Sigmoid colon (tissue), 6 donors: ENCODE measurements at regions not wholly inside any gene's neighbourhood (a gene's known extent, or its start where the extent isn't known, plus 50 kb on each side); places are given as distances from the start of the nearest gene placed in this dataset.
"Not testable (repeated sequence)": the region's sequence is repeated elsewhere in the genome, so short reads cannot be mapped to it uniquely, and the experiment has no call there.

Experiments
- DNase-seq: peaks from one replicate; pipeline ENCODE4 v3.0.0-alpha.2; 2019
- H3K27ac ChIP-seq, 4 donors: fragments of 200-600 bp; sonication (generic); one replicate each; pipeline ENCODE4 v1.5.1; 2016 to 2019; ENCODE audit warnings: mild to moderate bottlenecking in 1 of 4
- H3K27me3 ChIP-seq, 3 donors: fragments of 200-600 bp; sonication (generic); one replicate each; pipeline ENCODE4 v1.5.1; 2019; ENCODE audit warnings: mild to moderate bottlenecking in 1 of 3
- H3K36me3 ChIP-seq, 4 donors: fragments of 200-600 bp; sonication (generic); one replicate each; pipeline ENCODE4 v1.5.1; 2016 to 2019
- H3K4me1 ChIP-seq, 4 donors: fragments of 200-600 bp; sonication (generic); one replicate each; pipeline ENCODE4 v1.5.1; 2017 to 2019
- H3K4me3 ChIP-seq, 4 donors: fragments of 200-600 bp; sonication (generic); one replicate each; pipeline ENCODE4 v1.5.1; 2017 to 2019; ENCODE audit warnings: mild to moderate bottlenecking in 2 of 4, moderate library complexity in 1 of 4
- H3K9me3 ChIP-seq, 4 donors: fragments of 200-600 bp in 3 of 4; sonication (generic) in 3 of 4; one replicate each; pipeline versions ENCODE4 v1.5.1 to v1.6.1; 2013 to 2019
- WGBS, 2 donors: extraction: QIAGEN DNeasy Blood & Tissue Kit; methylation state at CpG; one replicate each; pipeline ENCODE4 v1.1.7; 2013; 5-methylcytosine and 5-hydroxymethylcytosine counted together
- intact Hi-C: fragments of 100-400 bp; cut with DNase I; formaldehyde crosslinking; loops from one replicate; pipeline ENCODE4 v1.15.1; 2023
- donor health status: healthy with polysubstance abuse.
- donor health status: healthy.

DNA sequence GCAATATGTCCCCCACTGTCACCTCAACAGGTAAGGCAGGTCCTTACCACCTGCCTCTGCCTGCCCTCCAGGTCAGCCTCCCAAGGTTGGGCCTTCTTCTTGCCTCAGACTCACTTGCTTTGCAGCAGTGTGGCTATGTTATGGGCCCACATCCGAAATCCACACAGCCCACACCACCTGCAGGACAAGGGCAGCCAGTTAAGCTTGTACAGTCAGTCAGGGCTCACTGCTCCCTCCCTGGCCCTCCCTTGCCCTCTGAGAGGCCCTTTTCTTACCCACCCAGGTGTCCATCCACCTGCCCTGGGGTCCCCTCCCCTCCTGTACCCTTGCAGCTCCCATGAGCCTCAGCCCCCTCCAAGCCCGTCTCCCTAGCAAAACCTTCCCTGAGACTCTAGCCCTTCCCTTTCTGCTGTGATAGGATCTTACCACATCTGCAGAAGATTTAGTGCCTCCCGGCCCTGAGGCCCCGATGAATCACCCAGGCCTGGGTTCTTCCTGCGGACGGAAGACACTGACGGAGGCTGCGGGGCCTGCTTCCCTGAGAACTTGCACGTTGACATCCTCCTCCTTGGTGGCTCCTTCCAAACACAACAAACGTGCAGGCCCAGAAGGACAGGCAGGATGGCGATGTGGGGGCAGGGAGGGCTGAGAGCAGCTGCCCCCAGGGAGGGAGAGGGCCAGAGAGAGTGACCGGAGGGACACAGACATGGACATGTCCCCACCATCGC is 5466.2 kb upstream of the TPTE start:
- intact Hi-C loops = not testable (repeated sequence)

DNA sequence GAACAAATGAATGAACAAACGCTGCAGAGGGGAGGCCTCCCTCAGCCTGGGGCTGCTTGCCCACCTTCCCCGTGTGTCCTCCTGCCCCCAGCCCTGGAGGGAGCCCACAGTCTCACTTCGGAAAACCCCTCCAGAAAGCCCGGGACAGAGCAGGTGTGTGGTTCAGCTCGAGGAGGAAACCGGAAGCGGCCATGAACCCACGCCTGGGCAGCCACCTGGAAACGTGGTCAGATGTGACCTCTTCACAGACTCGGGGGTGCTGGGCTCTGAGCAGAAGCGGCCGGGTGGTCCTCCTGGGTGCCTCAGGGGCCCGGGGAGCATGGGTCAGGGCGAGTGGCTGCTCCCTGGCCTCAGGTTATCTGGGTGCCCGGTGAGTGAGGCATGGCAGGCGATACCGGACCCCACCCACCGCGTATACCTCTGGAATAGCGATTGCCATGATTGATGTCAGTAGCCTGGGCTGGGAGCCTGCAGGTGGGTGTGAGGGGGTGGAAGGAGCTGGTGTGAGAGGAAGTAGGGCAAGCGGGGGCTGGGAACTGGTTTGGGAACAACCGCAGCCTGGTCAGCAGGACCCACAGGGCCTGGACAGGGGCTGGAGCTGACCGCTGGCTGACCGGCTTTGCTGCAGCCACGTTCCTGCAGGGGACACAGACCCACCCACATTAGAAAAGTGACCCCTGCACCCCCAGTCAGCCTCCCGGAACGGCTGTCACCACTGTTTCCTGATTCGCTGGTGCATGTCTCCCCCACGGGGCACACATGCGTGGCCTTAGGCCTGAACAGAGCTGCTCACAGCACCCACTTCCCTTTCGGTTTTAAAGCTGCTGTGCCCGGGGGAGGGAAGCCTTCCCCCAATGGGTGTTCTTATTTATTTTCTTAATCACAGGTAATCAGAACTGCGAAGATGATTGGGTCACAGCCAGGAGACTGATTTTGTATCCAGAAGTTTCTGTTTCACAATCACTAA is 5465.1 kb upstream of the TPTE start:
- whole genome bisulfite sequencing, 2 donors = no CpG with 5 or more reads among the region's 33 CpGs
- H3K36me3 ChIP-seq, H3K4me3 ChIP-seq, DNase-seq, H3K4me1 ChIP-seq, H3K9me3 ChIP-seq, H3K27me3 ChIP-seq, intact Hi-C loops, H3K27ac ChIP-seq: not testable (repeated sequence)

More for the DNA sequence above, 5466.2 kb upstream of the TPTE start:
- H3K9me3 ChIP-seq, H3K4me1 ChIP-seq, H3K36me3 ChIP-seq, H3K27me3 ChIP-seq, H3K27ac ChIP-seq, DNase-seq, H3K4me3 ChIP-seq: not testable (repeated sequence)
- WGBS, 2 donors = 33% methylated on average over 5 of the region's 13 CpGs; no CpG with 5 or more reads in 1 of the 2 donors

DNA sequence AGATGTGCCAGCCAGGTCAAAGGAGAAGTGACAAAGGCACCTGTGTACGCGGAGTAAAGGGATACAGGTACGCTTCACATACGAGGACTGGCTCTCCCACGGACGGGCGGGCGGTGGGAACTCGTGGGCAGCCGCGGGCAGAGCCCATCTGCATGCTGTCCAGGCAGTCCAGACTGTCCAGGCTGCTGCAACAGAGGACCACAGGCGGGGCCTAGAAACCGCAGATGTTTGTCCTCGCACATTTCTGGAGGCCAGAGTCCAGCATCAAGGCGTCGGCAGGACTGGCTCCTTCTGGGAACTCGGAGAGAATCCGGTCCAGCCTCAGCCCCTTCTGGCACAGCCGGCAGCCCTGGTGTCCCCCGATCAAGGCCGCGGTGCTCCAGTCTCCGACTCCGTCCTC is 5464.3 kb upstream of the TPTE start:
- H3K4me1 ChIP-seq, DNase-seq, H3K27me3 ChIP-seq, H3K4me3 ChIP-seq, H3K9me3 ChIP-seq, H3K27ac ChIP-seq, H3K36me3 ChIP-seq, intact Hi-C loops: not testable (repeated sequence)
- WGBS, 2 donors = no CpG with 5 or more reads among the region's 24 CpGs

DNA sequence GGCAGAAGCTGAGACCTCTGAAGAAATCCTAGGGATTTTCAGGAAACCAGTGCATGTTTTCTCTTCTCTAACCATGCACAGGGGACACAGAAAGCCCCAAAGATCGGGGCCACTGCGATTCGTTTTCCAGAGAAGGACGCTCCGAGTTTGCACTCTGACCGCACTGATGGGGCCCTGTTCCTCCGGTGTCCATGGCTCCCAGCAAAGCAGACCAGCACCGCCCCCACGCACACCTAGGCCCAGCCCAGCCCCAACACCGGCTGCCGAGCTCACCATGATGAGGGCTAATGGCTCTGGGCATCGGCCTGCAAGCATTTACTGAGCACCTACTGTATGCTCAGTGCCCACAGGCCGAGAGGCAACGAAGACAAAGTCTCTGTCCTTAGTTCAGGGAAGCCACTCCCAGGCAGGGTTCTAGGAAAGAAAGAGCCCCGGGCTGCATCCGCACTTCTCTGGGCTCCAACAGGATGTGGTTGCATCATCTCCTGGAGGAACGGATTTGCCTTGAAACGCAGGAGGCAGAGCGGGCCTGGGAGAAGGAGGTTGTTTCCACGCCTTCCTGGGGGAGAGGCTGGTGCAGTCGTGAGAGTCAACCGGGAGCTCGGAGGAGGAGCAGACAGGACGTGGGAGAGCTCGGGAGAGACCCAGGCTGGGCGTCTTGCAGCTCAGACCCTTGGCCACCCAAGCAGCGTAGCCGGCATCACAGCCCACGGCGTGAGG is 5460.9 kb upstream of the TPTE start:
- H3K9me3 ChIP-seq, H3K27me3 ChIP-seq, H3K4me3 ChIP-seq, H3K36me3 ChIP-seq, intact Hi-C loops, H3K4me1 ChIP-seq, H3K27ac ChIP-seq, DNase-seq: not testable (repeated sequence)
- no CpG with 5 or more reads among the region's 30 CpGs for WGBS, 2 donors

DNA sequence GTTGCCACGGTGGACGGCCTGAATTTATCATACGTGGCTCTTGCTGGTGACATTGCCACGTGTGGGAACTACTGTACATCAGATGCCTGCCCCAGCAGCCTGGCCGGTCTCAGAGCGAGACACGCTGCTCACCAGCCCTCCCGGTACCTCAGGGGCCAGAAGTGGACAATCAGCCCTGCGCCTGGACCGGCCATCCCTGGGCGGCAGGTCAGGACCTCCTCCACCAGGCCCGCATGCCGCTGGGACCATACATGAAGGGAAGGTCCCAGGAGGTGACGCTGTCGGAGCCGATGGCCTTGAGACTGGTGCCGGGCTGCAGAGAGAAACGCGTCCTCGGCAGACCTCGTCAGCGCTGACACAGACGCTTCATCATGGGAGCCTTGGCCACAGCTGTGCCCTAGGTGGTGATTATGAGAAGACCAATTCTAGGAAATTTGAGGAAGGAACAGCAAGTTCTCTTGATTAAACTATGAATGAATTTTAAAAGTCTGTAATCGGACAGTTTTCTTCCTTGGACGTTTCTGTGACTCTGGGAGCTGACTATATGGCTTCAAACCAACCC is 5456.7 kb upstream of the TPTE start:
- 92% methylated on average over 17 of the region's 25 CpGs; no CpG with 5 or more reads in 1 of the 2 donors for WGBS, 2 donors
- peak; percentile 17 for DNase-seq
- H3K4me3 ChIP-seq, intact Hi-C loops, H3K36me3 ChIP-seq, H3K9me3 ChIP-seq, H3K27me3 ChIP-seq, H3K4me1 ChIP-seq, H3K27ac ChIP-seq: not testable (repeated sequence)

DNA sequence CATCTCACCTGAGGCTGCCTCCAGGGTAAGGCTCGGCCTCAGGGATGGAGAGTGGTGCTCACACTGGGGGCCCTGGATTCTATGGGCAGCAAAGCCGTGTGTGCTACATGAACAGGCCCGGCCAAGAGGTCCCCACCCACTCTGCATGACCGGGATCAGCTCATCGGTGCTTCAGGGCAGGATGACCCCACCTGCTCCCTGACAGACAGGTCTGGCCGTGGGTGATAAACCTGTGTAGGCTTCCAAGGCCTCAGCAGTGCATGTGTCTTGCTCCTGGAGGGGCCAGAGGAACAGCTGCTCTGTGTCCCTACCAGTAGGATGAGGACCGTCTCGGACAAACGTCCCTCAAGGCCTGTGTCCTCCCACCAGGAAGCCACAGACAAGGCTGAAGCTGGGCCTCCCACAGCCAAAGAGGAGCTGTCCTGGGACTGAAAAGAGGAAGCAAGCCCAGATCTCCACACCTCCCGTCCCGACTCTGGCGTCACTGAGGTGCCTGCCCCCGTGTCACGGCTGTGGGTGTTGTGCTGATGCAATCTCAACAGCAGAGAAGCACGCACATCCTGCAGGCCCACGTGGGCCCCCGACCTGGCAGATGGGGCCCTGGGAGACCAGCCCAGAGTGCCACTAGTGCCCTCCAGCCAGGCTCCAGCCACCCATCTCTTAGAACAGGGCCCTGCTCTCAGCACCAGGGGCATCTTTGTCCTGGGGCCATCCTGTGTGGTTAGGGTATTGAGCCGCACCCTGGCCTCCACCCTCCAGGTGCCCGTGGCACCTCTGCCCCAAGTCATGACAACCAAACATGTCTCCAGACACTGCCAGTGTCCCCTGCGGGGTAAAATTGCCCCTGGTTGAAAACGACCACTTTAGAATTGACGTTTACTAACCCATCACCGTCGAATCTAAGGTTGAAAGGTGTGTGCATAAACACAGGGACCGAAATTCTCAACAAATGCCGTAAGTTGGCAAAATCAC is 5455.9 kb upstream of the TPTE start:
- DNase-seq = peak; percentile 66
- H3K9me3 ChIP-seq, H3K36me3 ChIP-seq, H3K27ac ChIP-seq, H3K27me3 ChIP-seq, intact Hi-C loops, H3K4me1 ChIP-seq, H3K4me3 ChIP-seq: not testable (repeated sequence)
- whole genome bisulfite sequencing, 2 donors = 73% methylated on average over 25 of the region's 26 CpGs; no CpG with 5 or more reads in 1 of the 2 donors

DNA sequence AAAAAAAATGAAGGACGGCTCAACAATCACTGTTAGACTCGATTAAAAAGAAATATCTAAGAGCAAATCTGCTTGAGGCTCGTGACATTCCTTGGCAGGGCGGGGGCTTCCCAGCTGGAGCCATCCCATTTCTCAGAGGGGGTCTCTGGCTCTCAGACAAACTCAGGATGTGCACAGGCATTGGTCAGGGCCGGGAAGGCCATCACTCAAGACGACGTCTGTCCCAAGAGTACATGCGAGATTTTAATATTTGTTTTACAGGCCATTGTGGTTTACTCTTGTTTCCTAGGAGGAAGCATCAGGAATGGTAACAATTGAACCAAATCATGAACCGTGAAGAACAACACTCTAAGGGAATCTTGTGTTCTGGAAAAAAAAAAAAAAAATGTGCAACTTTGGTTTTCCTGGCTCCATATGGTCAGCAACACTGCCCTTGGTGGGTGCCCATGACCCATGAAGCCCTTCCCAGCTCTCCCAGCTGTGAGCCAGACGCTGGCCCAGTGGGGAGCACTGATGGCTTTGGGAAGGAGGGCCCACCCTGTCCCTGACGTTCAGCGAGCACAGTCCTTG is 5454.6 kb upstream of the TPTE start:
- peak; percentile 4 for DNase-seq
- H3K36me3 ChIP-seq, H3K27ac ChIP-seq, H3K27me3 ChIP-seq, H3K9me3 ChIP-seq, H3K4me3 ChIP-seq, intact Hi-C loops, H3K4me1 ChIP-seq: not testable (repeated sequence)
- 79% methylated on average over 7 of the region's 12 CpGs; no CpG with 5 or more reads in 1 of the 2 donors for WGBS, 2 donors

DNA sequence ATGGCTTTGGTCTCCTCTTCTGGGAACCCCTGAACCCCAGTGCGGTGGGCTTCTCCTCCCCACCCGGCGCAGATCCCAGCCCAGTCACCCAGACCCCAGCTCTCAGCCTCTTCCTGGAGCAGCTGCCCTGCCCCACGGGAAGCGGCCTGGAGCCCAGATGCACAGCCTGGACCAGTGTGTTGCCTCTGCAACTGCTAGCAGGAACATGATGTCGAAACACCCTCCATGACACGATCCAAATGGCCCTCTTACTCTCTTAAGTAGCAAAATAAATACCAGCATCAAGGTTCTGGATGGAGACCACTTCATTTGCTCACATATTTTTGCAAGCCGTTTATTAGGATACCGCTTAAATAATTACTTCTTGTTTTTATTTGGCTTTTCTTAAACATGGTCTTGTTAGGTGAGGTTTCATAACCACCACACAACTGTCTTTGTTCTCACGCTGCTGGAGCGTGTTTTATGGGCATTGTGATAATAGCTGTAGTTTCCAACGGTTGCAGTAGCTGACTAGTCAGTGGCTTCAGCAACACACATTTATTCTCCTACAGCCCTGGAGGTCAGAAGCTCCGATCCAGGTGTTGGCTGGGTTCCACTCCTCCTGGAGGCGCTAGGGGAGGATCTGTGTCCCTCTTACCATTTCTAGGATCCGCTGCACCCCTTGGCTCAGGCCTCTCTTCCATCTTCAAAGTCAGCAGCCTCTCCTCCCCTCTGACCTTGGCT is 5453.9 kb upstream of the TPTE start:
- H3K27ac ChIP-seq, H3K4me1 ChIP-seq, H3K27me3 ChIP-seq, H3K36me3 ChIP-seq, intact Hi-C loops, H3K9me3 ChIP-seq, H3K4me3 ChIP-seq: not testable (repeated sequence)
- WGBS, 2 donors = 49% methylated on average over 3 of the region's 15 CpGs; no CpG with 5 or more reads in 1 of the 2 donors
- DNase-seq = peak; percentile 63

DNA sequence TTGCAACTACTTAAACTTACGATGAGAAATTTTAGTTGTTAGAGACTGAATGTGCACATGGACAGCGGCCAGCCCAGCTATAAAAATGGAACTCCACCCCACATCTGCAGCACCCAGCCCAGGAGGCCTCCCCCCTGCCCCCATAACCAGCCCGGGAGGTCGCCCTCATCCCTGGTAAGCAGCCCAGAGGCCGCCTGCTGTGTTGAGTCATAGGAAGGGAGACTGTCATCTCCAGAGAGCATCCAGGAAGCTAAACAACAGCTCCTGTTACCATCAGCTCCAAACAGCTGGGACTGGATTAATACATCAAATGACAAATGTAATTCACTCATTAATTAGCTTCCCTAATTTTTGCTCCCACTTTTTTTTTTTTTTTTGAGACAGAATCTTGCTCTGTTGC is 5452.7 kb upstream of the TPTE start:
- H3K4me3 ChIP-seq, H3K9me3 ChIP-seq, intact Hi-C loops, DNase-seq, H3K27me3 ChIP-seq, H3K27ac ChIP-seq, H3K36me3 ChIP-seq, H3K4me1 ChIP-seq: not testable (repeated sequence)
- WGBS, 2 donors = no CpG with 5 or more reads among the region's 5 CpGs

DNA sequence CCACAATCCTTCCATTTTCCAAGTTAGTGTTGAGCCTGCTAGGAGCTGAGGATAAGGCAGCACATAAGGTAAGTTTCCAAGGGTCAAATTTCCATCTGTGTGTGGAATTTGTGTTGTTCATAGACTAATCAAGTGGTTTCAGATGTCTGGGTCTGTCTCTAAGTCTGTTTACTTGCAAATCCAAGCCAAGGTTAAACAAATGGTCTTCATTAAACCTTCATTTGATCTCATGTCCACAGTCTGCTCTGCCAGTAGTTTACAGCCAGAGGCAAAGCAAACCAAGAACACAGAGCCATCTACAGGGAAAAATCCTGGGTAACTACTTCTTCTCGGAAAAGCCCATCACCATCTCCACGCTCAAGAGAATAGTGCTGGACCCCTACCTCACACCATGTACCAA is 5450.2 kb upstream of the TPTE start:
- intact Hi-C loops, H3K4me1 ChIP-seq, H3K4me3 ChIP-seq, DNase-seq, H3K27ac ChIP-seq, H3K27me3 ChIP-seq, H3K36me3 ChIP-seq, H3K9me3 ChIP-seq: not testable (repeated sequence)
- no CpG with 5 or more reads among the region's 2 CpGs for WGBS, 2 donors

DNA sequence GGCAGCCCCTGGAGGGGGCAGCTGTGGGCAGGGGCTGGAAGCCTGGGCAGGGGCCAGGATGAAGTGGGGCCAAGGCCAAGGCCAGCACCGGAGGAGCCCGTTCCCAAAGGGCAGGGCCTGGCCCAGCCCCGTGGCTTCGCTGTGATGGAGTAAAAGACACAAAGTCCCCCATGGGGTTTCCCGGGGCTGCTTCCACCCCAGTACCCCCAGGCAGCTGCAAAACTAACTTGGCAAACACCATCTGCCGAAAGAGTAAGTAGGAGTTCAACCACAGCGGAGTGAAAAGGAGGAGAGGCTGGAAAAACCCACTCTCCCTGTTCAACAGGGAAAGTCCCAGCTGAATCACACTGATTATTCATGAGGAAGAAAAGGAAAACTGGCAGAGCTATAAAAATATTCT is 5444.5 kb upstream of the TPTE start:
- DNase-seq, H3K36me3 ChIP-seq, H3K27me3 ChIP-seq, H3K4me3 ChIP-seq, H3K27ac ChIP-seq, H3K9me3 ChIP-seq, intact Hi-C loops, H3K4me1 ChIP-seq: not testable (repeated sequence)
- WGBS, 2 donors = no CpG with 5 or more reads among the region's 7 CpGs
